ENCODE measurements at regions not wholly inside any gene's neighbourhood (a gene's known extent, or its start where the extent isn't known, plus 50 kb on each side); places are given as distances from the start of the nearest gene placed in this dataset.

DNA sequence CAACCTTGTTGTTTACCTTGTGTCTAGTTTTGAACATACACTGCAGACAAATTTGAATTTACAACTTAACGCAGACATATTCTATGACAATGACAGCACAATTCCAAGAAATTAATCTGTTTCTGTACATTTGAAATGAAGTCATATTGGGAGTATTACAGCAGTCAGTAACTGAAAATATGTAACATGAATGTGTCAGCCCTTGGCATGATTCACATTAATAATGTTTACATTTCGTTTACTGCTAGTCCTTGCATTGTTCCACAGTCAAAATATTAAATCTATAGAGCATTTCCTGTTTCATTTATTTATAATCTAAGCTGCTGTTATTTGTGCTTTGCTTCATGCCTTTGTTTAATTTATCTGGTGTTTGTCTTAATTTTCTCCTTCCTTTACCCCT lies 80.4 kb downstream of the NOC3L start:
- TF ChIP-seq, protein P1, sequence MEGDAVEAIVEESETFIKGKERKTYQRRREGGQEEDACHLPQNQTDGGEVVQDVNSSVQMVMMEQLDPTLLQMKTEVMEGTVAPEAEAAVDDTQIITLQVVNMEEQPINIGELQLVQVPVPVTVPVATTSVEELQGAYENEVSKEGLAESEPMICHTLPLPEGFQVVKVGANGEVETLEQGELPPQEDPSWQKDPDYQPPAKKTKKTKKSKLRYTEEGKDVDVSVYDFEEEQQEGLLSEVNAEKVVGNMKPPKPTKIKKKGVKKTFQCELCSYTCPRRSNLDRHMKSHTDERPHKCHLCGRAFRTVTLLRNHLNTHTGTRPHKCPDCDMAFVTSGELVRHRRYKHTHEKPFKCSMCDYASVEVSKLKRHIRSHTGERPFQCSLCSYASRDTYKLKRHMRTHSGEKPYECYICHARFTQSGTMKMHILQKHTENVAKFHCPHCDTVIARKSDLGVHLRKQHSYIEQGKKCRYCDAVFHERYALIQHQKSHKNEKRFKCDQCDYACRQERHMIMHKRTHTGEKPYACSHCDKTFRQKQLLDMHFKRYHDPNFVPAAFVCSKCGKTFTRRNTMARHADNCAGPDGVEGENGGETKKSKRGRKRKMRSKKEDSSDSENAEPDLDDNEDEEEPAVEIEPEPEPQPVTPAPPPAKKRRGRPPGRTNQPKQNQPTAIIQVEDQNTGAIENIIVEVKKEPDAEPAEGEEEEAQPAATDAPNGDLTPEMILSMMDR (IDR thresholded peaks at IDR 0.05; ENCODE audit: insufficient read depth, low read length, poor library complexity, severe bottlenecking) = no peak
- DNase-seq (ENCODE audit: extremely low read depth, insufficient read length) = no peak
- Histone ChIP-seq H3K36me3 (ENCODE audit: control insufficient read depth, insufficient read depth, low read length) (no peaks in the 10 kb centered on the region), H3K4me3 (replicated peaks; ENCODE audit: low read depth, low read length) (no peak overlapping the region), H3K27me3 (replicated peaks; ENCODE audit: control insufficient read depth, insufficient read depth, low read length) (no peaks in the 10 kb centered on the region; the same call in 1 of the 2 replicates)
